NT2/D1 (cell line): ENCODE measurements at regions not wholly inside any gene's neighbourhood (a gene's known extent, or its start where the extent isn't known, plus 50 kb on each side); places are given as distances from the start of the nearest gene placed in this dataset.

ENCODE experiments used
- SUZ12 ChIP-seq: IDR thresholded peaks from 2 replicates; pipeline ENCODE4 v1.6.1; 2011; ENCODE audit not compliant: insufficient read length, insufficient read depth; ENCODE audit errors: extremely low read depth
- YY1 ChIP-seq: IDR thresholded peaks from 2 replicates; pipeline ENCODE4 v1.6.1; 2011; ENCODE audit not compliant: insufficient read length, insufficient read depth
- ZNF274 ChIP-seq: IDR thresholded peaks from 2 replicates; pipeline ENCODE4 v1.6.1; 2011; ENCODE audit warnings: mild to moderate bottlenecking, low read depth, low read length

- TF ChIP-seq SUZ12: no peak
- TF ChIP-seq YY1: no peak
- no peak for TF ChIP-seq ZNF274
Observed at GRCh38 chr3:177713928-177714900, 516.9 kb upstream of the TBL1XR1 start.
